ENCODE measurements at regions not wholly inside any gene's neighbourhood (a gene's known extent, or its start where the extent isn't known, plus 50 kb on each side); places are given as distances from the start of the nearest gene placed in this dataset.

DNA sequence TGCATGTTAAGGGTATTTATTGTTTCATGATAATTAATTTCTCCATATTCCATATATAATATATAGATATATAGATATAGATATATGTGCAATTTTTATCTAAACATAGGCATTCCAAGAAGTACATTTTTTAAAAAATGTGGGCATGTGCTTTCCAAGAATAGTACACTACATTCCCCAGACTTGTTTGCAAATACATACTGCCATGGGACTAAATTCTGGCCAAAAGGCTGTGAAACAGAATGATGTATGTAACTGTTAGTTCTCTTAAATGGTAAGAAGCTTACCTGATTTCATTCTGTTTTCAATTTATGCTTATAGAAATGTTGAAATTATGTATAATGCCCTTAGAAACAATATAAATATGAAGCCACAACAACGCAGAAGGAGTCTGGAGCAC, 503.2 kb upstream of the SPRY2 start:
- TF ChIP-seq, protein P1, sequence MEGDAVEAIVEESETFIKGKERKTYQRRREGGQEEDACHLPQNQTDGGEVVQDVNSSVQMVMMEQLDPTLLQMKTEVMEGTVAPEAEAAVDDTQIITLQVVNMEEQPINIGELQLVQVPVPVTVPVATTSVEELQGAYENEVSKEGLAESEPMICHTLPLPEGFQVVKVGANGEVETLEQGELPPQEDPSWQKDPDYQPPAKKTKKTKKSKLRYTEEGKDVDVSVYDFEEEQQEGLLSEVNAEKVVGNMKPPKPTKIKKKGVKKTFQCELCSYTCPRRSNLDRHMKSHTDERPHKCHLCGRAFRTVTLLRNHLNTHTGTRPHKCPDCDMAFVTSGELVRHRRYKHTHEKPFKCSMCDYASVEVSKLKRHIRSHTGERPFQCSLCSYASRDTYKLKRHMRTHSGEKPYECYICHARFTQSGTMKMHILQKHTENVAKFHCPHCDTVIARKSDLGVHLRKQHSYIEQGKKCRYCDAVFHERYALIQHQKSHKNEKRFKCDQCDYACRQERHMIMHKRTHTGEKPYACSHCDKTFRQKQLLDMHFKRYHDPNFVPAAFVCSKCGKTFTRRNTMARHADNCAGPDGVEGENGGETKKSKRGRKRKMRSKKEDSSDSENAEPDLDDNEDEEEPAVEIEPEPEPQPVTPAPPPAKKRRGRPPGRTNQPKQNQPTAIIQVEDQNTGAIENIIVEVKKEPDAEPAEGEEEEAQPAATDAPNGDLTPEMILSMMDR (IDR thresholded peaks at IDR 0.05) = no peak
- TF ChIP-seq POLR2A (IDR thresholded peaks at IDR 0.05) (no peak), POLR2AphosphoS5 (IDR thresholded peaks at IDR 0.05) (no peak), EP300 (IDR thresholded peaks at IDR 0.05) (no peak)

All from upper lobe of left lung (tissue), 4 donors.